GM18867 (cell line): ENCODE measurements at regions not wholly inside any gene's neighbourhood (a gene's known extent, or its start where the extent isn't known, plus 50 kb on each side); places are given as distances from the start of the nearest gene placed in this dataset.
"Not testable (repeated sequence)": the region's sequence is repeated elsewhere in the genome, so short reads cannot be mapped to it uniquely, and the experiment has no call there.

ENCODE experiments used
- ATAC-seq: cut with Tn5 transposase; IDR thresholded peaks from one replicate; pipeline ENCODE4 v1.9.1; 2021; ENCODE audit warnings: mild to moderate bottlenecking, moderate library complexity; ENCODE audit not compliant: unreplicated experiment

DNA sequence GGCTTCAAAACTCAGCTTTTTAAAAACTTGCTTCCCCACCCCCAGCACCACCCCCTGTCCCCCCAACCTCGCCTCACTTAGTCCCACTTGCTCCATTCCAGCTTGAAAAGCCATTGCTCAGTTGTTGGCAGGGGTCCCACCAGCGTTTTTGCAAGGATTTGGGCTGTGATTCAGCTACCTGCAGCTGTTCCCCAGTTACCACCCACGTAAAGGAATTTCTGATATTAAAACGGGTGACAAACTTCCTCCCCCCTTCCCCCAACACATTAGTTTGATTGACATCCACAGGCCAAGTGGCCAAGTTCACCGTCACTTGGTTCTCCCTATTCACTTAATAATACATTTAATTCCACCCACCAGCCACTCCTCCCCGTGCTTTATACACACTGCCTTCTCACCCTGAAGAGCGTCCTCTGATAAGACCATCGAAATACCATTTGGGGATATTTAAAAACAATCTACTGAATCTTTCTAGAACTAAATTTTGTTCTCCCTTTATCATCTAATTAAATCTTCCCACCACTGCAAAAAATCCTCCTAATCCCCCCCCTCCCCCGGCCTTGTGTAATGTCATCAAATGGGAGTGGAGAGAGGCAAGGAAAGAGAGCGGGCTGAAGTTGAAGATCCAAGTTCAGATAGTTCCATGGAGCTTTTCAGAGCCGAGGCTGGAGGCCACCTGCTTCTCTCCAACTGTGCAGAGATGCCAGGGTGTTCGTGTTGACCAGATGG is 55.1 kb downstream of the SOX9 start:
- ATAC-seq, result no peak

DNA sequence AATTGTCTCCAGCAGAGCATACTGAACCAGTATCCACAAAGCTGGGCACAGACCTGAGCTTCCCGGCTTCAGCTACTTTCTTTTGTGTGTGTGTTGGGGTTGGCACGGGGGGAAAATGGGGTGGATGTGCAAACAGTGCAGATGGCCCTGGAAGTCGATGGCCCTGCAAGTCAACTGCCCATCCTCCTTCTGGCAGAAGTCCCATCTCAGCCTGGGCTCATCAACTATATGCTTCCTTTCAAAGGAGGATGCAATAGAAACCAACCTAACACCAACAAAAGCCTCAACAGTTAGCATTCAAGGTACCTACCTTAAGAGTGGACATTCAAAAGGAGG is 55.7 kb downstream of the SOX9 start:
- no peak for ATAC-seq

DNA sequence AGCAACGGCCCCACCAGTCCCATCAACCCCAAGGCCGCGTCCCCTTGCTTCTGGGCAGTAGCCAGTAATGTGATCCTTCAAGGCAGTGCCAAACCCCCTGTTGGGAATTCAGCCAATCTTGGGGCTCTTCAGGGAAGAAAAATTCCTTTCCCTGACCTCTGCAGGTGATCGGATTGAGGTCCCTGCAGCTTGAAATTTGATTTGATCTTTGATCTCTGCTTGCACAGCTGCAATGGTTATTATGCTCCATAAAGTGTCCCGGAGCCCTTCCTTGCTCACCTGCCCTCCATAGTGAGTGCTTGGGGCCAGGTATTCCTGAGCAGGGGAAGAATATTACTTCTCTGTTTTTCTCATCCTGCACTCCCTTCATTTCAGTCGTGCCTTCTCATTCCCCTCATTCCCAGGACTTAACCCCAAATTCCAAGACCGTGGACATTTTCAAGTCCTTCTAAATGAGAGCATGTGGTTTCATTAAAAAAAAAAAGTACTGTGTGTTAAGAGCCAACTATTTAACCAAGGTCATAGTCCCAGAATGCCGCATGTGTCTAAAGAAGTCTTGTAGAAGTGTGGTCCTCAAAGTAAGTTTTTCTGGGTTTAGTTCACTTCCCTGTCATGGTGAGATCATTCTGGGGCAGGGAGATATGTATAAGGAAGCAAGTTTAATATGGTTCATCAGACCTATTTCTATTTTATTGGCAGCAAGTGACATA is 56.3 kb downstream of the SOX9 start:
- ATAC-seq, result no peak

DNA sequence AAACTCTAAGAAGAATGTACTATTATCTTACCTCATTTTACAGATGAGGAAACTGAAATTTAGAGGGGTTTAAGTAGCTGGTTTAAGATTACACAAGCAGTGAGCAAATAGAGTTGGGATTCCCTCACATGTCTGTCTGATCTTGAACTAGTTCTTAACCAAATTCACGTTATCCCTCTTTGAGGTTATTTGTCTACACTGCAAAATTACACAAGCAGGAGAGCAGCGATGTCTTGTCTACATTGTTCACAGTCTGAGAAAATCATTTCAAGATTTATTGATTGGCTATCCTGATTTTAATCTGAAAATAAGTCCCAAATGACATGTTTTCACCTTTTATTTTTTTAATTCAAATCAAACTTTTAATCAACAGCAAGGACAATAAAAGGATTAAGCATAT is 56.9 kb downstream of the SOX9 start:
- no peak for ATAC-seq

DNA sequence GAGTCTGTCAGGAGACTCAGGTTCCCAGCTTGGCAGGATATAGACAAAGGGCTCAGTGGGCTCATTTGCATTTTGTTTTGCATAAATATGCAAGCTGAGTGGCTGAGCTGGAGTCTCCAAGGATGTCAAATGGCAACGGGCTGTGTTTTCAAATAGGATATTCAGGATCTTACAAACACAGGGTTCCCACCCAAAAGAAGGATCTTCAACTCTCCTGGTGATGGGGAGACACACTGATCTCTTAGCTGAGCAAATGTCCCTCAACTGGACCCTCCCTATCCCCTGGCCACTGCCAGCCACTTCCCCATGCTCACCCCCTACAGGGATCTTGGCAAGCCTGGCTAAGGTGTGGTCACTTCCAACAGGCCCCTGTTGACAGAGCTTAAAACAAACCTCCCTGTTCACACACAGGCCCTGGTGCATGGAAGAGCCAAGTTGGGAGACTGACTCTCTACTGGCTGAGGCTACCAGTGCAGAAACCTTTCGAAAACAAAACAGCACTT is 61.6 kb downstream of the SOX9 start:
- no peak for ATAC-seq

DNA sequence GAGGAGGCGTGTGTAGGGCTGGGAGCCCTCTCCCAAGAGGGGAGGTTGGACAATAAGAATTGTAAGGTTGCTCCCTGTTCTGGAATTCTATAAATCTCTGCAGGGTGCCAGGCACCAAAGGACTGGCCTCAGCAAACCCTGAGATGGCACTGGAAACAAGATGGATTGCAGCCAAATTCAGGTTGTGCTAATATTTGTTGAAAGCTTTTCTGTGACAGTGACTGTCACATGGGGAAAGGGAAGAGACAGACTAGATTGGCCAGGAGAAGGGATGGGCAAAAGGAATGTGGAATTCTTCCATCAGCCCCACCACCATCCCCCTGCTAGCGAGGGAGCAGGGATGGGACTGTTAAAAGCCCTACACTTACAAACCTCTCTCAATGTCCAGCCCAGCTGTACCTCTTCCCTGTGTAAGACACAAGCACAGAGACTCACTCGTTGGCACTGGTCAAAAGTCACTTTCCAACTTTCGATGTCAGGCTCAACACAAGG is 62.4 kb downstream of the SOX9 start:
- ATAC-seq, result no peak

DNA sequence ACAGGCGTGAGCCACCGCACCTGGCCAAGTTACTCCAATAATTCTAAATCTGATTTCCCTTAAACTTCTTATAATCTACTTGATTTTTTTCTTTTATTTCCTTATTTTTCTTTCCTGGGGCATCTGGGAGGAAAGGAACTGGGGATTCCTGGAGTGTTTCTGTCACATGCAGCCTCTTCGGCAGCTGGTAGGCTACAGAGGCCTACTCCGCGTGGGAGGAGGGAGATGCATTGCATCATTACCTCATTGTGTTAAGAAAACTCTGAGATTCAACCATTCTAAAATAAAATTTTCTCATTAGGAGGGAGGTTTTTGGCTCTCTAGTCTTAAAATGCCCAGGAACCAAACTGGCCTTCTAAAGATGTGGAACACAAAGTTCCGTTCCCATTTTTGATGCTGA is 64.0 kb downstream of the SOX9 start:
- no peak for ATAC-seq

DNA sequence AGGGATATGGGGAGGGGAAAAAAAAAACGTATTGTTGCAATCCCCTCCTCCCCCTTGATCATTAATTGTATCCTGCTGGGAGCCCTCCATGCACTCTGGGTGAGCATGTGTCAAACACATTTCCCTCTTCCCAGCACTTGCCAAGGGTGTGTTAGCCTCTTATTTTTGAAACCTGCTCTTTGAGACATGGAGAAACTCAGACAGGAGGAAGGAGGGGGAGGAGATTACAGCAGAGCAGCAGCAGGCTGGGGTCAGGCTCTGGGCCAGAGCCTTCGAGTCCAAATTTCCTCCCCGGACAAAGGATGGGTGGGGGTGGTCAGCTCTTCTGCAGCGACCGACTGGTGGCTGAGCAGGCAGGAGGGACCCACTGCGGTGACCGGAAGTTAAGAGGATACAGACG is 64.7 kb downstream of the SOX9 start:
- ATAC-seq, result no peak

DNA sequence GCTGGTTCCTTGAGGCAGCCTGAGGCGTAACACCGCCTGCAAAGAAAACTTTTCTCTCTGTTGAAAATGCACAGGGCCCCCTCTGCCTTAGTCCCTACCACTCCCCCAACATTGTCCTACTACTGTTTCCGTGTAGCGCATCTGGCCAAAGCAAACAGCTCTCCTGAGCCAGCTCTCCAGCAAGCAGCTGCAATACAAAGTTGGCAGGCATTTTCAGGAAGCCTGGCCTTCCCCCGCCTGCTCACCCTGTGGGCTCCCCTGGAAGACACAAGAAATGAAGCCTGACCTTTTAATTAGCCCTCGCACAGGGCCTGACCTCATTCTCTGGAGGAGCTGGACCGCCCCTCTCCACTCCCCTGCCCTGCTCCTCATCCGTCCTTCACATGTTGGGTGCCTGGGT is 66.7 kb downstream of the SOX9 start:
- no peak for ATAC-seq

DNA sequence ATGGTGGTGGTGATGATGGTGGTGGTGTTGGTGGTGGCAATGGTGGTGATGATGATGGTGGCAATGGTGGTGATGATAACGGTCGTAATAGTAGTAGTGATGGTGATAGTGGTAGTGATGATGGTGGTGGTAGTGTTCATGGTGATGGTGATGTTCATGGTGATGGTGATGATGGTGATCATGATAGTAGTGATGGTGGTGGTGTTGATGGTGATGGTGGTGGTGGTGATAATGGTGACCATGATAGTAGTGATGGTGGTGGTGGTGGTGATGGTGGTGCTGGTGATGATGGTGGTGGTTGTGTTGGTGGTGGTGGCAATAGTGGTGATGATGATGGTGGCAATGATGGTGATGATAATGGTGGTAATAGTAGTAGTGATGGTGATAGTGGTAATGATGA is 68.0 kb downstream of the SOX9 start:
- no peak for ATAC-seq

DNA sequence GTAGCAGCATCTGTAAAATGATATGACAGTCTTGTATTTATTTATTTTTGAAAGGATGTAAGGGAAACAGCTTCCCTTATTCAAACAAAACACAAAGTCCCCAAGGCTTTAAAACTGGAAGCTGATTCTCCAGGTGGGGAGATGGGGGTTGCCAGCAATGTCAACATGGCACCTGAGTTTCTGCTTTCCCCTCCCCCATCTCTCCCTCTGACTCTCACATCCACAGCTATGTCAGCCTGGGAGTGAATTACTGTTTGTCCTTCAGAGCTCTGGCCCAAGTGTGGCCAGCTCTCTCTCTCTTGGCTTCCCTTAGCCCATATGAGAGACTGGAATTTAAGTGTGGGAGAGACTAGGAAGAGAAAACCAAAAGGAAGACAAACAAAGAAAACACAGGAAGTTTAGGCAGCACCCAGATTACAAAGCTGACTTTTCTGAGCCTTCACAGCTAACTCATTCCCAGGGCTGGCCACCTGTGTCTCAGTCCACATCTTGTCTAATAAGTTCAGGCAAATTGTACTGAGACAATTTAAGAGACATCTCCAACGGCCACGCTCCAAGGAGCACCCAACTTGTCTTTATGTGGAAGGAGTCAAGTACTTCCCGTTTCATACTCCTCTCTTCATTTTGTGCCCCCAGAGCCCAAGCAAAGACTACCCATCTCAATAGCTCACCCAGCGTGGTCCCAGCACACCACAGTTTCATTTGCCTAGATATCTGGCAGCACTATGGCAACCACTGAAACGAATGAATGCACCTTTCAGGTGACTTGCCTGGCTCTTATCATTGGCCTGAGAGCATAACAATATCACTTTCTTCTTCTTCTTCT is 69.2 kb downstream of the SOX9 start:
- no peak for ATAC-seq

DNA sequence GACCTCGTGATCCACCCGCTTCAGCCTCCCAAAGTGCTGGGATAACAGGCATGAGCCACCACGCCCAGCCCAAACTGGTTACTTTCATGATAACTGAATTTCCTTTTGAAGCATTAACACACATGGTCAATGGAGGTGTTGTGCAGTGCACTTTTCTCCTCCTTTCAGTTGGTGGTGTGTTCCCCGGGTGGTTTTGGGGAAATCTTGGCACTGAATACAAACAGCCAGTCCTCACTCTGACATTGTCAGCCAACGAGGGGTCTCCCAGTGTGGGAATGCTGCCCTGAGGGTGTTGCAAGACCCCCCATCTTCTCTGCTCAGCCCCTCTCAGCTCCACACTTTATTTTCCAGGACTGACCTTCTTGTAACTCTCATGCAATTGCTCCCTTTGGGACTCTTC is 70.5 kb downstream of the SOX9 start:
- no peak for ATAC-seq

DNA sequence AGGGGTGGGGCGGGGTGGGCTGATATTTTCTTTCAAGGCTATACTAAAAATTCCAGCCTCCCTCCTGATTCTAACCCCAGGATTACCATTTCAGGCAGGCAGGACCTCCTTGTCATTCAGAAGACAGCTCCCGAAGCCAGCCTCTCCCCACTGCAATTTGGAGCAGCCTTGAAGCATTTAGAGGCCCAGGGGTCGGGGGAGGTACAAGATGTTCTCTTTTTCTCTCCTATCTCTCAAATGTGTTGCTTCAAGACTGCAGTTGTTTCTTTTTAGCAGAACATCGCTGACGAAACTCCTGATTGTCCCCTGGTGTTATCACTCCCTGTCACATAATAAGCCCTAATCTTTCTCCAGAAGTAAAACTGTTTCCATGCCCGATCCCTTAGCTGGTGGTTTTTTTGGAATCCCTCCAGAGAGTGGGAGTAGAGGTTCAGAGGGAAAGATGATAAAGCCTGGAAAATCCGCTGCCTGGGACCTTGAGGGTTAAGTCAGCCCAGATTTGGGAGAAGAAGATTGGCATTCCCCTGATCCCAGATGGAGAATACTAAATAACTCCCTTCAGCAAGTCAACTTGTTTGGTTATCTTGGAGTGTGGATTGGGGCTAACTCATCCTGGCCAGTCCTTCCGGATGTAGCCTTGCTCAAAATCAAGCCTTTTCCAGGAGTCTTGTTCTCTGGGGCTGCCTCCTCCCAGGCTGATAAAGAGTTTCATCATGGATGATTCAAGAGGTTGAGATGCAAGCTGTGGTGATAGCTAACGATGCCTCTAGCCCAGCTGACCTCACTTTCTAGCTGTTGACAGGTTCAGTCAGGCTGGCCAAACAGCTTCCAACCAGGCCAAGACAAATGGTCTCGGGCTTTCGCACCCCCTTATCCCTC is 71.3 kb downstream of the SOX9 start:
- ATAC-seq, result no peak

DNA sequence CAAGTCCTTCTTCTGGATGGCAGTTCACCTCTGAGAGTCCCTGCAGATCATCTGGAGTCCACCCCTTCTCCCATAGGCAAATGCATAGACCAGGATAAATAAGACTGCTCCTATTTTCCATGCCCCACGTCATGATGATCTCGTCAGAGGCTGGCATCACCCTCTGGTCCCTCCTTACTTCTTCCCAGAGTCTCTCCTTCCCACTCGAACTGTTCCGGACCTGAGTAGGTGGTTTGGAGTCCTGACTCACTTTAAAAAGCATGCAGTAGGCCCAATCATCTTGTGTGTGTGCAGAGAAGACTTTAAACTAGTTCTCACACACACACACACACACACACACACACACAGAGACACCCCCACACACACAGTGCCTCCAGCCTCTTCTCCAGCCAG is 72.0 kb downstream of the SOX9 start:
- no peak for ATAC-seq

DNA sequence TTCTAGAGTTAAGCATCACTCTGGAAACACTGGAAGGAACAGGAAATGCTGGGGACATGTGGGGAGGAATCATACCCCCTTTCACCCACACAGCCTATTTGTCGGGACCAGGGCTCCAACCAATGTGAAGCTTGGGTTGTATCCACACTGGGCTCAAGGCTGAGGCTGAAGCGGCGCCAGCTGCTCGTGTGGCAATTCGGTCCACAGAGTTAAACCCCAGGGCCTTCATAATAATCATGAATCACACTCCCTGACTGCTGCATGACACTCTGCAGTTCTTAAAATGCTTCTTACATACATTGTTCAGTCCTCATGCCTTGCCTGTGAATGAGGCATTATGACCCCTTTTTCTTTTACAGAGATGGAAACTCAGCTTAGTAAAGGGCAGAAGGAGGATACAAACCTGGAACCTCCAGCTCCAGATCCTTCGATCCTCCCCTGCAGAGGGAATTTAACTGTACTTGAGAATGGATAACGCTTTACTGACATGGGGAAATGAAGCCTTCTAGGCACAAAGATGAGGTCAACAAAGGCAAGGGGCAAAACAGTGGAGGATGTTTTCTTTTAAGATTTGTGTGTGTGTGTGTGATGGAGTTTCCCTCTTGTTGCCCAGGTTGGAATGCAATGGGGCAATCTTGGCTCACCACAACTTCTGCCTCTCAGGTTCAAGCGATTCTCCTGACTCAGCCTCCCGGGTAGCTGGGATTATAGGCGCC is 72.7 kb downstream of the SOX9 start:
- no peak for ATAC-seq

DNA sequence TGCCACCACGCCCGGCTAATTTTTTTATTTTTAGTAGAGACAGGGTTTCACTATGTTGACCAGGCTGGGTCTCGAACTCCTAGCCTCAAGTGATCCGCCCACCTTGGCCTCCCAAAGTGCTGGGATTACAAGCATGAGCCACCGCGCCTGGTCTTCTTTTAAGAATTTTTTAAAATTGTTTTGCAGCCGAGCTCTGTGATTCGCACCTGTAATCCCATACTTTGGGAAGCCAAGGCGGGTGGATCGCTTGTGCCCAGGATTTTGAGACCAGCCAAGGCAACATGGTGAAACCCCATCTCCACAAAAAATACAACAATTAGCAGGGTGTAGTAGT is 73.3 kb downstream of the SOX9 start:
- not testable (repeated sequence) for ATAC-seq

DNA sequence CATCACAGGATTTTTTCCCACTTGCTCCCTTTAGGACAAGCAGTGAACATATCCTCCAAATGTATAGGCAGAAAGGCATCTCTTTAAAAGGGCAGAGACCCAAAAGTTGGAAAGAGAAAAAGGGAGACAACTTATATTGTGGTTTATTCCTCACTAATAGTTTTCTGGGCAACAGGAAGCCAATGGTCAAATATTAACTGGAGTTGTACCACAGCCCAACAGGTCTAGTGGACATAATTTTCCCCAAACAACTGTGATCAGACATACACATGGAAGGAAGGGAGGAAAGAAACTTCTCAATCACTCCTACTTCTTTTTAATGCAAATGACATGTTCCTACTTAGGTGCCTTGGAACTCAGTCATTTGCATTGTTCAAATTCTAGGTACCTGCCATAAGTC is 78.4 kb downstream of the SOX9 start:
- ATAC-seq, result no peak

DNA sequence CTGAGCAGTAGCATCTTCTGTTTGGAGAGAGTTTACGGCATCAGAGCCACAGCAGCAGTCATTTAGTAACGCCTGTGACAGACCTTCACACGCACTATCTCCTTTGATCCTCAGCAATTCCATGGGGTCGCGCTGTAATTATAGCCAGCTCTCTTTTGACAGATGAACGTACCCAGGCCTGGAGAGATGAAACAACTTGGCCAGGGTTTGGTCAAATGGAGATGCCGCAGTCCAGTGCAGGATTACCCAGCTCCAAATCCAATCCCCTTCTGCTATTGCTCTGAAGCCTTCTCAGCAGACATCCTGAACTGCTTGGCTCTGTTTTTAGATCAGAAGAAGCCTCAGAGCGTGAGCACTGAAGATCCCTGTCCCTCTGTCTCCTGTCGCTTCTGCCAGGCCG is 83.9 kb downstream of the SOX9 start:
- ATAC-seq, result no peak

DNA sequence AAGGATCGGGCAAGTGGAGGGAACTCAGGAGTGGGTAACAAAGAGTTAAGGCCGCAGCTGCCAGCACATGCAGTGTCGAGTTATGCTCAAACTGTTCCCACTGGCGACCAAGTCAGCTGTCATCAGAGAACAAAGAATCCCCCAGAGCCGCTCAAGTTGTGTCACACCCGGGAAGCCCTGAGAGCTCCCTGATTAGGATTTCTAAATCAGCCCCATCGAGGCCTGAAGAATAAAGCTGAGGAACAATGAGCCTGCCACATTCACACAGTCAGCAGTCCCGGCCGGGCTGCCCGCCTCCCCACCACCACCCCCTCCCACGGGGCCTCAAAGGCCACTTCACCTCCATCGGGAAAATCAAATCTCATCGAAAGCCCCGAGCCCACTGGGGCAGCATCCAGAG is 84.5 kb downstream of the SOX9 start:
- ATAC-seq, result no peak

DNA sequence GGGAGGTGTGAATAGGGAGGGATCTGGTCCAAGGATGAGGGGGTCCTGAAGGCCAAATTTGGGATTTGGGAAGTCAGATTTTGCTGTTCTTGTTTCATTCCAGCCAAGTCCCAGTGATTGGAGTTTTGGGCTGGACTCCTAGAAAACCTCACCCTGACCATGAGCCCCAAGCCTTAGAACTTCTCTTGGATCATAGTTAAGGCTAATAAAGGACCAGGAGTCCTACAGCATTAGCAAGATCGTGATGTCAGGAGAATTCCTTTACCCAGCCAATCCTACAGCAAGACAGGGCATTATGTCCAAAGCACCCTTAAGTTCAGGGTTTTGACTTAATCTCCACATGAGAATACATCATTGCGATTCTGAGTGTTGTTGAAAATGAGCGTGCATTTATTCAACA is 85.0 kb downstream of the SOX9 start:
- no peak for ATAC-seq
